Endodermal cell (in vitro differentiated cells): ENCODE measurements at regions not wholly inside any gene's neighbourhood (a gene's known extent, or its start where the extent isn't known, plus 50 kb on each side); places are given as distances from the start of the nearest gene placed in this dataset.
A peak's percentile ranks its signal among the peaks of the same experiment; 100 is the strongest.
"Not testable (repeated sequence)": the region's sequence is repeated elsewhere in the genome, so short reads cannot be mapped to it uniquely, and the experiment has no call there.

Experiments used
- DNase-seq: peaks from one replicate; pipeline ENCODE4 v3.0.0-alpha.2; 2017
- H3K27ac ChIP-seq: 2 replicates; pipeline ENCODE4 v1.5.1; 2013; ENCODE audit warnings: mild to moderate bottlenecking, low read depth, low read length, moderate library complexity
- H3K27me3 ChIP-seq: 2 replicates; pipeline ENCODE4 v1.6.1; 2013; ENCODE audit warnings: mild to moderate bottlenecking, low read length, moderate library complexity; ENCODE audit not compliant: insufficient read depth, control insufficient read depth, poor library complexity, severe bottlenecking
- H3K36me3 ChIP-seq: 2 replicates; pipeline ENCODE4 v1.7.0; 2013; ENCODE audit warnings: mild to moderate bottlenecking, low read length, moderate library complexity; ENCODE audit not compliant: control insufficient read depth, insufficient read depth
- H3K4me1 ChIP-seq: one replicate; pipeline ENCODE4 v1.7.0; 2013; ENCODE audit warnings: low read length; ENCODE audit not compliant: control insufficient read depth, insufficient read depth
- H3K4me3 ChIP-seq: 2 replicates; pipeline ENCODE4 v1.5.1; 2013; ENCODE audit warnings: mild to moderate bottlenecking, low read length, moderate library complexity
- H3K9ac ChIP-seq: 2 replicates; pipeline ENCODE4 v1.6.1; 2013; ENCODE audit warnings: mild to moderate bottlenecking, low read length, moderate library complexity; ENCODE audit not compliant: poor library complexity, severe bottlenecking; ENCODE audit errors: extremely low read depth
- H3K9me3 ChIP-seq: 2 replicates; pipeline ENCODE4 v1.6.1; 2013; ENCODE audit warnings: mild to moderate bottlenecking, low read length, moderate library complexity; ENCODE audit not compliant: control insufficient read depth
- H3K27ac Mint-ChIP-seq: 2 replicates; pipeline ENCODE4 v1.8.0; 2020; ENCODE audit warnings: mixed read lengths
- H3K27me3 Mint-ChIP-seq: 2 replicates; pipeline ENCODE4 v1.8.0; 2021; ENCODE audit warnings: mild to moderate bottlenecking, mixed read lengths; ENCODE audit not compliant: insufficient read depth
- H3K36me3 Mint-ChIP-seq: 2 replicates; pipeline ENCODE4 v1.8.0; 2020; ENCODE audit warnings: low read depth, mixed read lengths
- H3K4me1 Mint-ChIP-seq: 2 replicates; pipeline ENCODE4 v1.8.0; 2020; ENCODE audit warnings: mixed read lengths
- H3K4me3 Mint-ChIP-seq: 2 replicates; pipeline ENCODE4 v1.8.0; 2020; ENCODE audit warnings: mild to moderate bottlenecking, moderate library complexity, mixed read lengths
- H3K9me3 Mint-ChIP-seq: 2 replicates; pipeline ENCODE4 v1.8.0; 2020; ENCODE audit warnings: mild to moderate bottlenecking, mixed read lengths
- CTCF ChIP-seq: fragments of 200-600 bp; sonication (generic); conservative IDR thresholded peaks from 2 replicates; pipeline ENCODE4 v1.5.0; 2021; ENCODE audit warnings: antibody characterized with exemption, mild to moderate bottlenecking
- WGBS, 2 experiments: methylation state at CpG; one replicate each; pipeline versions ENCODE4 v1.1.5 to v1.1.7; 2013; ENCODE audit warnings: missing lambda C conversion rate in 2 of 2, mixed read lengths in 1 of 2; ENCODE audit not compliant: insufficient coverage in 1 of 2, insufficient read length in 1 of 2; 5-methylcytosine and 5-hydroxymethylcytosine counted together

- not testable (repeated sequence) for H3K27me3 ChIP-seq, H3K36me3 Mint-ChIP-seq, H3K27me3 Mint-ChIP-seq, H3K27ac ChIP-seq, H3K4me1 ChIP-seq, H3K4me3 ChIP-seq, H3K9ac ChIP-seq, H3K9me3 ChIP-seq, H3K4me1 Mint-ChIP-seq, H3K27ac Mint-ChIP-seq, H3K36me3 ChIP-seq, H3K9me3 Mint-ChIP-seq
- DNase-seq: peak; percentile 50
- peak overlapping the region; percentile 35 for H3K4me3 Mint-ChIP-seq
- 72 to 94% methylated on average over 3 to 13 of the region's 14 CpGs for WGBS, 2 experiments
Observed at GRCh38 chr1:121538148-121538547, 353.4 kb downstream of the SRGAP2C start.

- WGBS, 2 experiments: 88 to 100% methylated on average over 1 to 2 of the region's 2 CpGs
- no peak overlapping the region for H3K27ac Mint-ChIP-seq
- H3K4me3 Mint-ChIP-seq: no peak overlapping the region
Observed at GRCh38 chr1:121538943-121539575, 354.3 kb downstream of the SRGAP2C start.

GRCh38 chr1:121543988-121544387 lies 359.2 kb downstream of the SRGAP2C start:
- not testable (repeated sequence) for H3K9me3 ChIP-seq, H3K27me3 Mint-ChIP-seq, H3K4me1 ChIP-seq, H3K4me1 Mint-ChIP-seq, H3K9me3 Mint-ChIP-seq, H3K4me3 ChIP-seq, H3K36me3 Mint-ChIP-seq, H3K9ac ChIP-seq, H3K27ac ChIP-seq, H3K4me3 Mint-ChIP-seq, H3K27ac Mint-ChIP-seq, H3K27me3 ChIP-seq, DNase-seq, H3K36me3 ChIP-seq
- WGBS, 2 experiments: 89% methylated on average over 4 of the region's 4 CpGs; no CpG with 5 or more reads in 1 of the 2 experiments

More at GRCh38 chr1:121538943-121539575, 354.3 kb downstream of the SRGAP2C start:
- Histone ChIP-seq H3K9ac (no peak overlapping the region), H3K4me1 (no peaks in the 10 kb centered on the region), H3K9me3 (no peaks in the 10 kb centered on the region), H3K27ac (no peak overlapping the region), H3K36me3 (no peaks in the 10 kb centered on the region), H3K27me3 (no peaks in the 10 kb centered on the region), H3K4me3 (no peak overlapping the region)
- H3K27me3 Mint-ChIP-seq: no peaks in the 10 kb centered on the region
- H3K9me3 Mint-ChIP-seq: peaks cover 9% of the 10 kb centered on the region
- peaks cover 10% of the 10 kb centered on the region for H3K36me3 Mint-ChIP-seq
- no peak for TF ChIP-seq CTCF
- DNase-seq: no peak
- peaks cover 1% of the 10 kb centered on the region for H3K4me1 Mint-ChIP-seq

- no peaks in the 10 kb centered on the region for H3K9me3 ChIP-seq
- H3K4me3 ChIP-seq: no peak overlapping the region
- H3K4me3 Mint-ChIP-seq: no peak overlapping the region
- H3K9ac ChIP-seq: no peak overlapping the region
- no peak overlapping the region for H3K27ac ChIP-seq
- H3K4me1 Mint-ChIP-seq: no peaks in the 10 kb centered on the region
- H3K36me3 ChIP-seq: no peaks in the 10 kb centered on the region
- TF ChIP-seq CTCF: no peak
- WGBS, 2 experiments: 100% methylated on average over 1 of the region's 2 CpGs; no CpG with 5 or more reads in 1 of the 2 experiments
- H3K27me3 Mint-ChIP-seq: no peaks in the 10 kb centered on the region
- no peak for DNase-seq
- H3K4me1 ChIP-seq: no peaks in the 10 kb centered on the region
- no peaks in the 10 kb centered on the region for H3K9me3 Mint-ChIP-seq
- H3K36me3 Mint-ChIP-seq: peaks cover 2% of the 10 kb centered on the region
- no peaks in the 10 kb centered on the region for H3K27me3 ChIP-seq
- H3K27ac Mint-ChIP-seq: no peak overlapping the region
Observed at GRCh38 chr1:121544500-121544899, 359.7 kb downstream of the SRGAP2C start.

GRCh38 chr1:121545899-121546298 lies 361.1 kb downstream of the SRGAP2C start:
- not testable (repeated sequence) for H3K4me3 ChIP-seq, H3K4me1 ChIP-seq, H3K4me3 Mint-ChIP-seq, H3K27ac ChIP-seq, H3K9ac ChIP-seq, H3K27me3 ChIP-seq, H3K9me3 ChIP-seq, H3K4me1 Mint-ChIP-seq, H3K27ac Mint-ChIP-seq, DNase-seq, H3K9me3 Mint-ChIP-seq, H3K27me3 Mint-ChIP-seq, H3K36me3 ChIP-seq, H3K36me3 Mint-ChIP-seq
- WGBS, 2 experiments: no CpG with 5 or more reads among the region's 3 CpGs
